Peyer's patch (tissue), 4 donors: ENCODE measurements at regions not wholly inside any gene's neighbourhood (a gene's known extent, or its start where the extent isn't known, plus 50 kb on each side); places are given as distances from the start of the nearest gene placed in this dataset.
"Not testable (repeated sequence)": the region's sequence is repeated elsewhere in the genome, so short reads cannot be mapped to it uniquely, and the experiment has no call there.

ENCODE experiments used
- DNase-seq, 3 donors: peaks; one replicate each; pipeline ENCODE4 v3.0.0-alpha.2; 2017 to 2019
- H3K27ac ChIP-seq, 4 donors: fragments of 200-600 bp; sonication (generic); one replicate each; pipeline ENCODE4 v1.5.1; 2016 to 2019
- H3K27me3 ChIP-seq, 2 donors: fragments of 200-600 bp; sonication (generic); one replicate each; pipeline ENCODE4 v1.5.1; 2019
- H3K36me3 ChIP-seq, 3 donors: fragments of 200-600 bp; sonication (generic); one replicate each; pipeline ENCODE4 v1.5.1; 2016 to 2019
- H3K4me1 ChIP-seq, 4 donors: fragments of 200-600 bp; sonication (generic); one replicate each; pipeline ENCODE4 v1.5.1; 2016 to 2019
- H3K4me3 ChIP-seq, 4 donors: fragments of 200-600 bp; sonication (generic); 1 replicate in 3 of 4; 2 replicates in 1 of 4; pipeline ENCODE4 v1.5.1; 2016 to 2019; ENCODE audit warnings: mild to moderate bottlenecking in 1 of 4
- H3K9me3 ChIP-seq, 4 donors: fragments of 200-600 bp; sonication (generic); one replicate each; pipeline ENCODE4 v1.5.1; 2016 to 2019; ENCODE audit warnings: mild to moderate bottlenecking in 1 of 4
- POLR2A ChIP-seq, 2 donors: fragments of 450-650 bp; IDR thresholded peaks; one replicate each; pipeline ENCODE4 v1.5.1; 2017; ENCODE audit warnings: antibody characterized with exemption in 2 of 2, mild to moderate bottlenecking in 2 of 2, moderate library complexity in 2 of 2
- TF ChIP-seq, protein P1 (sequence below), 6 experiments: fragments of 450-650 bp in 4 of 6; fragments of 200-600 bp in 2 of 6; sonication (generic) in 1 of 6; IDR thresholded peaks; one replicate each; pipeline ENCODE4 v1.5.1; 2017 to 2019; ENCODE audit warnings: antibody characterized with exemption in 6 of 6, mild to moderate bottlenecking in 3 of 6, moderate library complexity in 1 of 6

GRCh38 chr5:135154961-135155360 lies 120.9 kb upstream of the PITX1 start:
- Histone ChIP-seq H3K9me3 (peaks cover 0 to 2% (median 0%) of the 10 kb centered on the region in 4 donors), H3K36me3 (no peaks in the 10 kb centered on the region), H3K27ac (no peak overlapping the region), H3K27me3 (no peaks in the 10 kb centered on the region), H3K4me1 (no peaks in the 10 kb centered on the region), H3K4me3 (no peak overlapping the region)
- no peak for DNase-seq
- no peak for TF ChIP-seq POLR2A (IDR thresholded peaks at IDR 0.05)
- TF ChIP-seq, protein P1, sequence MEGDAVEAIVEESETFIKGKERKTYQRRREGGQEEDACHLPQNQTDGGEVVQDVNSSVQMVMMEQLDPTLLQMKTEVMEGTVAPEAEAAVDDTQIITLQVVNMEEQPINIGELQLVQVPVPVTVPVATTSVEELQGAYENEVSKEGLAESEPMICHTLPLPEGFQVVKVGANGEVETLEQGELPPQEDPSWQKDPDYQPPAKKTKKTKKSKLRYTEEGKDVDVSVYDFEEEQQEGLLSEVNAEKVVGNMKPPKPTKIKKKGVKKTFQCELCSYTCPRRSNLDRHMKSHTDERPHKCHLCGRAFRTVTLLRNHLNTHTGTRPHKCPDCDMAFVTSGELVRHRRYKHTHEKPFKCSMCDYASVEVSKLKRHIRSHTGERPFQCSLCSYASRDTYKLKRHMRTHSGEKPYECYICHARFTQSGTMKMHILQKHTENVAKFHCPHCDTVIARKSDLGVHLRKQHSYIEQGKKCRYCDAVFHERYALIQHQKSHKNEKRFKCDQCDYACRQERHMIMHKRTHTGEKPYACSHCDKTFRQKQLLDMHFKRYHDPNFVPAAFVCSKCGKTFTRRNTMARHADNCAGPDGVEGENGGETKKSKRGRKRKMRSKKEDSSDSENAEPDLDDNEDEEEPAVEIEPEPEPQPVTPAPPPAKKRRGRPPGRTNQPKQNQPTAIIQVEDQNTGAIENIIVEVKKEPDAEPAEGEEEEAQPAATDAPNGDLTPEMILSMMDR (IDR thresholded peaks at IDR 0.05), result no peak

- Histone ChIP-seq H3K9me3 (no peaks in the 10 kb centered on the region), H3K27me3 (no peaks in the 10 kb centered on the region), H3K4me1 (no peaks in the 10 kb centered on the region), H3K27ac (no peak overlapping the region), H3K4me3 (no peak overlapping the region), H3K36me3 (no peaks in the 10 kb centered on the region)
- DNase-seq, result no peak
- TF ChIP-seq, protein P1 (IDR thresholded peaks at IDR 0.05), result no peak
- no peak for TF ChIP-seq POLR2A (IDR thresholded peaks at IDR 0.05)
These were observed 120.2 kb upstream of the PITX1 start for GRCh38 chr5:135154197-135154596.

DNA sequence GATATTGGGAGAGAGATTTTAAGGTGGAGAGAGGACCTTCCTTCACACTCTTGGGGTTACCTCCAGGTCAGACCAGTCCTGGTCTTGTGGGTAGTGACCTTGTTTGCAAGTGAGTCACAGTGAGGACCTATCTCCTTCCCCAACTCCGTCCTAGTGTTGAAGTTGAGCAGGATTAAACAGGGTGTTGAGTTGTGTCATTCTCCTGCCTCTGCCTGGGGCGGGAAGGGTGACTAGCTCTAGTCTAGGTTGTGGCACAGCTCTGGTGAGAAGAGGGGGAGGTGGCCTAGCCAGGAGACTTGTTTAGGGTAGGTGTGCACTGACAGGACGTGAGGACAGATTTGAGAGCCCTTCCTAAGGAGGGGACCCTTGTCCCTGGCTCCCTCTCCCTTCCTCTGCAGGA lies 119.6 kb upstream of the PITX1 start:
- Histone ChIP-seq H3K9me3 (no peaks in the 10 kb centered on the region), H3K27ac (no peak overlapping the region), H3K27me3 (no peaks in the 10 kb centered on the region), H3K4me3 (no peak overlapping the region), H3K36me3 (no peaks in the 10 kb centered on the region), H3K4me1 (no peaks in the 10 kb centered on the region)
- TF ChIP-seq POLR2A (IDR thresholded peaks at IDR 0.05), result no peak
- TF ChIP-seq, protein P1 (IDR thresholded peaks at IDR 0.05), result no peak
- DNase-seq, result no peak

GRCh38 chr5:135153259-135153658 lies 119.2 kb upstream of the PITX1 start:
- Histone ChIP-seq H3K4me3 (no peak overlapping the region), H3K27ac (no peak overlapping the region), H3K9me3 (no peaks in the 10 kb centered on the region), H3K27me3 (no peaks in the 10 kb centered on the region), H3K36me3 (no peaks in the 10 kb centered on the region), H3K4me1 (no peaks in the 10 kb centered on the region)
- TF ChIP-seq POLR2A (IDR thresholded peaks at IDR 0.05), result no peak
- TF ChIP-seq, protein P1 (IDR thresholded peaks at IDR 0.05), result no peak
- no peak for DNase-seq

DNA sequence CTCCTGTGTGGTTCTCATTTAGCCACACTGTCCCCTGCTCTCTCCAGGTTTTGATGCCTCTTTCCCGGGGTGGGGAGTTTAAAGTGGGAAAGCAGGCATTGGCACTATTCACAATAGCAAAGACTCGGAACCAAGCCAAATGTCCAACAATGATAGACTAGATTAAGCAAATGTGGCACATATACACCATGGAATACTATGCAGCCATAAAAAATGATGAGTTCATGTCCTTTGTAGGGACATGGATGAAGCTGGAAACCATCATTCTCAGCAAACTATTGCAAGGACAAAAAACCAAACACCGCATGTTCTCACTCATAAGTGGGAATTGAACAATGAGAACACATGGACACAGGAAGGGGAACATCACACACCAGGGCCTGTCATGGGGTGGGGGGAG lies 117.6 kb upstream of the PITX1 start:
- not testable (repeated sequence) for H3K4me3 ChIP-seq, H3K9me3 ChIP-seq, H3K27ac ChIP-seq, DNase-seq, H3K27me3 ChIP-seq, H3K36me3 ChIP-seq, H3K4me1 ChIP-seq

GRCh38 chr5:135151256-135151655 lies 117.2 kb upstream of the PITX1 start:
- DNase-seq, result no peak
- no peak for TF ChIP-seq POLR2A (IDR thresholded peaks at IDR 0.05)
- TF ChIP-seq, protein P1 (IDR thresholded peaks at IDR 0.05), result no peak
- H3K27ac ChIP-seq, result no peak overlapping the region

More at GRCh38 chr5:135151256-135151655, 117.2 kb upstream of the PITX1 start:
- no peaks in the 10 kb centered on the region for H3K9me3 ChIP-seq
- no peaks in the 10 kb centered on the region for H3K27me3 ChIP-seq
- H3K4me1 ChIP-seq, result no peaks in the 10 kb centered on the region
- H3K4me3 ChIP-seq, result no peak overlapping the region
- H3K36me3 ChIP-seq, result no peaks in the 10 kb centered on the region
